ELR (cell line): ENCODE measurements at regions not wholly inside any gene's neighbourhood (a gene's known extent, or its start where the extent isn't known, plus 50 kb on each side); places are given as distances from the start of the nearest gene placed in this dataset.

Experiments
- DNase-seq: peaks from one replicate; pipeline ENCODE4 v3.0.0-alpha.2; 2015; ENCODE audit warnings: low read depth

GRCh38 chr16:64409783-64410210 lies 712.1 kb downstream of the CDH11 start:
- DNase-seq = no peak

DNA sequence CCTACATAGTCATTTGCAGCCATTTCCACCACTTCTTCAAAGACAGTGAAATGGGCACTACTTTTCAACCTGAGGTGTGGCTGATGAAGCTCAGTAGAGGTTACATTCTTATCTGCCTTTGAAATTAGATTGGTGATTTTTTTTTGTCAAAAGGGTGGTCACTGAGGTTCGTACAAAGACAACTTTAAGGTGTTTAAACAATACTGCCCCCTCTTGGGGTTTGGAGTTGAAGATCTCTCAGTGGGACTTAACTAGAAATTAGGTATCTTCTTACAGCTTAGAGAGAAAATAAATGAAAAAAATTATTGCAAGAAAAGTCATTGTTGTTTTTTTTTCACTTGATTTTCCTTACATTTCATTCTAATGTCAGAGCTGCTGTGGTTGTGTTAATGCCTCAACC lies 713.2 kb downstream of the CDH11 start:
- no peak for DNase-seq

- DNase-seq = no peak
Observed at GRCh38 chr16:64406770-64407181, 715.1 kb downstream of the CDH11 start.

- DNase-seq = no peak
Observed at GRCh38 chr16:64403352-64403751, 718.5 kb downstream of the CDH11 start.

DNA sequence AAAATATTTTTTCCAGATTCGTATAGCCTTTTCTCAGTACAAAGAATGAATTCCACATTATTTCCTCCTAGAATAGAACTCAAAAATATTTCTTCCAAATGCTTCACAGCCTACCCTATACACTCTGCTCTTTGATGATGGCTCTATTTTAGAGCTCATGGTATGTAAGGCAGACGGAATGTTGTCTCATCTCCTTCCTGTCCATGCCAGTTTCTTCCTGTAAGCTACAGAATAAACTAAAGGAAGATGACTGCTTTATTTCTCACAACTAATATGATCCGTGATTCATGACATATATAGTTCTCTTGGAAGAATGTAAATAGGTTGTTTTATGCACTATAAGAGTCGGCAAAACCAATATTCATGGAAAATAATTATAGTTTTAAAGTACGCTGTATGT lies 723.1 kb downstream of the CDH11 start:
- peak; percentile 51 for DNase-seq

DNA sequence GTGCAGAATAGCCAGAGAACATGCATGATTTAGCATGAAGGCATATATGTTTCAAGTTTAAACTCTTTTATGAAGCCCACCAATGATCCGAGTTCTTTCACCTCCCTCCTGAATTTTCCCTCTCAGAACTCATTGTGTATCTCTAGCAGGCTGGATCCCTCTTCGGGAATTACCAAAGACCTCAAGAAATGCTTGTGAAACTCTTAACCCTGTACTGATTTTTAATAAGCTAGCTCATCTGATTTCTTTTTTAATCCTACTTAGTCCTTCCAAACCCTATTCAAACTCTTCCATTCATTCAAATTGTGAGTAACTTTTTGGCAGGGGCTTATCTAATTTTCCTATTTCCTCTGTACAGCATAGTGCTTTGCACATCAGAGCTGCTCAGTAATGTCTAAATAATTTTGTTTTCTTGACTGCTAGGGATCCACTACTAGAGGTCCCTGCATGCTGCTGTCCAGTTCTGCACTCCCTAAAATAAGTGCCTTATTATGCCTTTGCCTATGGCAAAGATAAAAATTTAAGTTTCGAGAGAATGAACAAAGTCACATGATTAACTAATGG lies 723.8 kb downstream of the CDH11 start:
- no peak for DNase-seq

DNA sequence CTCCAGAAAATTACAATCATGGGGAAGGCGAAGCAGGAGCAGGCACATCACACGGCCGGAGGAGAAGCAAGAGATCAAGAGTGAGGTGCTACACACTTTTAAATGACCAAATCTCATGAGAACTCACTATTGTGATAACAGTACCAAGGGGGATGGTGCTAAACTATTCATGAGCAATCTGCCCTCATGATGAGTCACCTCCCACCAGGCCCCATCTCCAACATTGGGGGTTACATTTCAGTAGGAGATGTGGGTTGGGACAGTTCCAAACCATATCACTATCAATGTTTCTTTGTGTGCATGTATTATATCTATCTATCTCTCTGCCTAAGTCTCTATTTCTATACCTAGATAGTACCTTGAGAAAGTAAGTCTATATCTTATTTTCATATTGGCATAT lies 724.8 kb downstream of the CDH11 start:
- DNase-seq = peak; percentile 42

- DNase-seq = no peak
Observed at GRCh38 chr16:64394061-64394460, 727.8 kb downstream of the CDH11 start.

GRCh38 chr16:64392456-64392855 lies 729.4 kb downstream of the CDH11 start:
- no peak for DNase-seq

- peak; percentile 19 for DNase-seq
Observed at GRCh38 chr16:64391063-64391600, 730.7 kb downstream of the CDH11 start.

DNA sequence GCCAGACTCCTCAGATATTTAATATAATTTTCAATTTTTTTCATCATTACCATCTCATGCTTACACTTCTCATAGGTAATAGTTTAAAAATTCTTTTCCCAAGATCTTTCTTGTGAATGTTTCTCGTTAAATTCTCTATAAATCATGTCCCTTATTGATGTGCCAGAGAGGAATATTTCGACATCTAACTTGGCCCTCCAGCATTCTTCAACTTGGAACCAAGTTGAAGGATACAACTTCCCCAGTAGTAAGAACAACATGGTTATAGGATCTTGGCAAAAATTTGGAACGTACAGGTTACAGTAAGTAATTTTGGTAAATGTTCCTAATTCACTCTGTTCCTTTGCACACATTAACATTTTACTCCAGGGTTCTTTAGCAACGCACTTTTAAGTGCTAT lies 731.8 kb downstream of the CDH11 start:
- DNase-seq = no peak

DNA sequence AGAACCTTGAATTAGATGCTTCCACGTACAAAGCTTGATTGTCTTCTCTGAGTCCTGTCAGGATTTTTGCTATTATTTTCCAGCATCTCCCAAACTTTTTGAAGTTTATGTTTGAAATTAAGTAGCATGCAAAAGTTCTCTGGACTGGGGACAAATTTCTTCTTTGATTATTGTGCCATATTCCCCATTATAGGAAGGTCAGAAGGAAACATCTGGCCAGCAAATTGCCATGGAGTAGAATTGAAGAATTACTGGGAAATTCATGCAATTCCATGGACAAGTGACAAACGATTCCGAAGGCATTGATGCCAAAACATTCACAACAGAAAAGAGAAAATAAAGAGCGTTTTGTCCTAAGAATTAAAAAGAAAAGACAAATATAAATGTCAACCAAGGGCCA lies 737.2 kb downstream of the CDH11 start:
- DNase-seq = no peak

DNA sequence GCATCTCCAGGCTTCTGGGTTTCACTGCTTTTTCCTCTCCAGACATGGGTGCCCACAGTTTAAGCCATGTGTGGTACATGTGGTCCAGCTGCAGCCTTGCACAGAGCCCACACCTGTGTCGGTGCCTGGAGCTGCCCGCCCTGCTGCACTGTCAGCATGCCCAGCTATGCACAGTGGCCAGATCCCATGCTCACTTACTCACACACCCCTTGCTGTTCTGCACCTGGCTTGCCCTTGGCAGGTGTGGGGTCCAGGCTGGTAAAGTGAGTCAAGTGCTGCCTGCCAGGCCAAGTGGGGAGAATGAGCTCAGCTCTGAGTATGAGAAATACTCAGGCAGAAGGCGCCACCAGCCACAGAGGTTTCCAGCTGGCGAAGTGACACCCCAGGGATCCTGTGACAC lies 739.9 kb downstream of the CDH11 start:
- no peak for DNase-seq

GRCh38 chr16:64380751-64381150 lies 741.1 kb downstream of the CDH11 start:
- DNase-seq = no peak

GRCh38 chr16:64375391-64375980 lies 746.4 kb downstream of the CDH11 start:
- DNase-seq = no peak

DNA sequence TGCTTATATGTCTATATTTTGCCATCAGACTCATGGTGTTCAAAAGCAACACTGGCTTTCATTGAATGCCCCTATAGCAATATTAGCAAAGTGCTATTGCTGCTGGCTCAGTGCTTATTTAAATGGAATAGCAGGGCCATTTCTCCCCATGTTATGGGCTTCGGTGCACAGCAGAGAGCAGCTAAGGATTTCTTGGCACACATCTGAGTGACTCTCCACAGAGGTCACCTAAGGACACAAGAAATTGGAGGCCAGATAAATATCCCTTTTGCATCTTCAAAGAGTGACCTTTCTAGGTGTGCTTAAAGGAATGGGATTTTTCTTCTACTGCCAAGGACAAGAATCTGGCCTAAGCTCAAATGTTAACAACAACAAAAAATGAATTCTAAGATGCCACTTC lies 751.8 kb downstream of the CDH11 start:
- no peak for DNase-seq

DNA sequence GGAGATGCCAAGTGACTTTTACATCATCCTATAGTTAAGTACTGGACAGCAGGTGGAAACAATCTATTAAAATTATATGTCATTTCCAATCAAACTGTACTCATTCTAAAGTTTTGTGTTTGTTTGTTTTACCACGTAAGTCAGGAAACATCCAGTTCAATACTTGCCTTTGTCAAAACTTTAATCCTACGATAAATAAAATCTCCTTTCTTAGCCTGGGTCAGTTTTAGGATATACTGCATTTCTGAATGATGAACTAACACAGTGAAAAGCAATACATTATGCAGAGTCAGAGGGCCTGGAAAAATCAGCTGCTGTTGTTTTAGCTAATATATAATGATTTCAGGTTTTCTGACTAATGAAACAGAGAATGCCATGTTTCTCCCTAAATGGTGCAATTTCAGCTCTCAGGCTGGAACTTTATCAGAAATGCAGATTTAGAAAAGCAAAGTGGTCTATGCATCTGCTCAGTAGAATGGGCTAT lies 756.4 kb downstream of the CDH11 start:
- DNase-seq = no peak

GRCh38 chr16:64364894-64365293 lies 757.0 kb downstream of the CDH11 start:
- no peak for DNase-seq

DNA sequence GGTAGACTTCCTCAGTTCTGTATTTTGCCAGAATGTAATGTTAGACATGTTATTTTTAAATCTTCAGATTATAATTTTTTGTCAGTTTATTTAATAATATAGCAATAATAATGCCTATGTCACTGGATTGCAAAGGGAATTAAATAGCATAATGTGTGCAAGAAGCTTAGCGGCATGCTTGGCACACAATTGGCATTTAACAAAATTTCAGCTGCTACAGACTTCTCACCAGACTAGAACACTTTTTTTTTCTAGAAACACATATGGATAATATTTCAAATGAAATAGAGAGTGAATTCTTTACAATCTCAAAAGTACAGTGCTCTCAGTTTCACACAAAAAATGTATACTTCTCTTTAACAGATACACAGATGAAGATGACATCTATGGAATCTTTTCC lies 757.4 kb downstream of the CDH11 start:
- no peak for DNase-seq

GRCh38 chr16:64364016-64364415 lies 757.8 kb downstream of the CDH11 start:
- no peak for DNase-seq

- no peak for DNase-seq
Observed at GRCh38 chr16:64363039-64363438, 758.8 kb downstream of the CDH11 start.

- peak; percentile 51 for DNase-seq
Observed at GRCh38 chr16:64362193-64362592, 759.7 kb downstream of the CDH11 start.

GRCh38 chr16:64361753-64362152 lies 760.1 kb downstream of the CDH11 start:
- DNase-seq = no peak

DNA sequence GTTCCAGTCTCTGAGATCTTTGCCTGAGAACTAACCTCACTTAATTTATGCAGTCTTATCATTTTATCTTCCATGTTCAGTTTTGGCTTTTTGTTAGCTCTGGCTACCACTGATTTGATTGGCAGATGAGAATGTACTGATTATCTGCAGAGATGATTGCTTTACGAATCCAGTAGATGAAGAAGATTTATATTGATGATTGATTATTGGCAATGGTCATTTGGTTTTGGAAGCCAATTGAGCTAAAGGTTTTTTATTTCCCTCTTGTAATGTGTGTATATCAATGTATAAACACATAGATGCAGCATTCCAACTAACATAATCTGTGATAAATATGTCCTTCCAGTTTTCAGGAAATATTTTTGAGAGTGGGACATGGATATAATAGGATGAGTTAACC lies 763.6 kb downstream of the CDH11 start:
- DNase-seq = no peak
